ENCODE measurements at regions not wholly inside any gene's neighbourhood (a gene's known extent, or its start where the extent isn't known, plus 50 kb on each side); places are given as distances from the start of the nearest gene placed in this dataset.
"Not testable (repeated sequence)": the region's sequence is repeated elsewhere in the genome, so short reads cannot be mapped to it uniquely, and the experiment has no call there.

DNA sequence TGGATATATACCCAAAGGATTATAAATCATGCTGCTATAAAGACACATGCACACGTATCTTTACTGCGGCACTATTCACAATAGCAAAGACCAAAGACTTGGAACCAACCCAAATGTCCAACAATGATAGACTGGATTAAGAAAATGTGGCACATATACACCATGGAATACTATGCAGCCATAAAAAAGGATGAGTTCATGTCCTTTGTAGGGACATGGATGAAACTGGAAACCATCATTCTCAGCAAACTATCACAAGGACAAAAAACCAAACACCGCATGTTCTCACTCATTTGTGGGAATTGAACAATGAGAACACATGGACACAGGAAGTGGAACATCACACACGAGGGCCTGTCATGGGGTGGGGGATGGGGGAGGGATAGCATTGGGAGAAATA, 96.5 kb downstream of the BRMS1L start:
- not testable (repeated sequence) for TF ChIP-seq CTCF, EZH2phosphoT487 (IDR thresholded peaks at IDR 0.05)
